ENCODE measurements at regions not wholly inside any gene's neighbourhood (a gene's known extent, or its start where the extent isn't known, plus 50 kb on each side); places are given as distances from the start of the nearest gene placed in this dataset.

GRCh38 chr10:35855155-35855947 is 213.3 kb upstream of the FZD8 start:
- H3K4me3 ChIP-seq (ENCODE audit: low read depth, low read length): no peak overlapping the region
- no peak for DNase-seq (ENCODE audit: low read depth)
- no peak for TF ChIP-seq CTCF (IDR thresholded peaks at IDR 0.05; ENCODE audit: insufficient read depth, low read depth, low read length, missing control alignments)

GRCh38 chr10:35854661-35855060 is 212.6 kb upstream of the FZD8 start:
- TF ChIP-seq CTCF (IDR thresholded peaks at IDR 0.05; ENCODE audit: insufficient read depth, low read depth, low read length, missing control alignments): no peak
- DNase-seq (ENCODE audit: low read depth): no peak
- H3K4me3 ChIP-seq (ENCODE audit: low read depth, low read length): no peak overlapping the region

- no peak for TF ChIP-seq CTCF (IDR thresholded peaks at IDR 0.05; ENCODE audit: insufficient read depth, low read depth, low read length, missing control alignments)
- no peak overlapping the region for H3K4me3 ChIP-seq (ENCODE audit: low read depth, low read length)
- no peak for DNase-seq (ENCODE audit: low read depth)
Measured at GRCh38 chr10:35852721-35853120, 210.6 kb upstream of the FZD8 start.

- DNase-seq (ENCODE audit: low read depth): no peak
Measured at GRCh38 chr10:35848412-35848811, 206.3 kb upstream of the FZD8 start.

GRCh38 chr10:35844686-35845085 is 202.6 kb upstream of the FZD8 start:
- no peak for TF ChIP-seq CTCF (IDR thresholded peaks at IDR 0.05; ENCODE audit: insufficient read depth, low read depth, low read length, missing control alignments)
- no peak overlapping the region for H3K4me3 ChIP-seq (ENCODE audit: low read depth, low read length)
- DNase-seq (ENCODE audit: low read depth): no peak

More at GRCh38 chr10:35848412-35848811, 206.3 kb upstream of the FZD8 start:
- TF ChIP-seq CTCF (IDR thresholded peaks at IDR 0.05; ENCODE audit: insufficient read depth, low read depth, low read length, missing control alignments): no peak
- H3K4me3 ChIP-seq (ENCODE audit: low read depth, low read length): no peak overlapping the region

- H3K4me3 ChIP-seq (ENCODE audit: low read depth, low read length): no peak overlapping the region
- TF ChIP-seq CTCF (IDR thresholded peaks at IDR 0.05; ENCODE audit: insufficient read depth, low read depth, low read length, missing control alignments): no peak
- no peak for DNase-seq (ENCODE audit: low read depth)
Measured at GRCh38 chr10:35843524-35844181, 201.6 kb upstream of the FZD8 start.
